A549 (cell line): ENCODE measurements at regions not wholly inside any gene's neighbourhood (a gene's known extent, or its start where the extent isn't known, plus 50 kb on each side); places are given as distances from the start of the nearest gene placed in this dataset.

Experiments
- ATAC-seq, 2 experiments: fragments of 200-7000 bp in 1 of 2; fragments of >200 bp in 1 of 2; cut with Nextera tagmentation in 1 of 2; cut with Tn5 transposase in 1 of 2; 3 replicates each; pipeline versions ENCODE4 v1.8.0 to v1.9.1; 2018 to 2020; ENCODE audit warnings: mild to moderate bottlenecking in 1 of 2, moderate library complexity in 1 of 2
- CTCF ChIA-PET: fragments of 300-600 bp; sonication (Branson Sonifier 250); formaldehyde crosslinking; extraction: SDS; loops from one replicate; lab custom pipeline; 2021; ENCODE audit warnings: antibody characterized with exemption, inconsistent platforms; lab: Yijun Ruan, JAX
- POLR2A ChIA-PET: fragments of 350-600 bp; formaldehyde crosslinking; extraction: SDS; loops from one replicate; lab custom pipeline; 2021; ENCODE audit warnings: antibody characterized with exemption, inconsistent platforms; lab: Yijun Ruan, JAX
- DNase-seq, 2 experiments: peaks; one replicate each; pipeline versions ENCODE4 v3.0.0 to v3.0.0-alpha.2; 2011 to 2016; ENCODE audit warnings: low read depth in 1 of 2, low spot score in 1 of 2
- FAIRE-seq: peaks from 2 replicates; lab custom pipeline; 2011; peaks lifted over from hg19 to GRCh38; lab: Jason Lieb, UNC
- H3K27ac ChIP-seq, 2 experiments: fragments of >200 bp; sonication (Bioruptor Twin); formaldehyde crosslinking; 3 replicates each; pipeline ENCODE4 v1.5.1; 2016 to 2017
- H3K4me1 ChIP-seq: fragments of >200 bp; sonication (Bioruptor Twin); formaldehyde crosslinking; 3 replicates; pipeline ENCODE4 v1.6.1; 2016
- H3K4me2 ChIP-seq: fragments of >200 bp; sonication (Bioruptor Twin); formaldehyde crosslinking; 3 replicates; pipeline ENCODE4 v1.6.1; 2016
- H3K4me3 ChIP-seq: fragments of >200 bp; sonication (Bioruptor Twin); formaldehyde crosslinking; 3 replicates; pipeline ENCODE4 v1.5.1; 2016
- H3K9me3 ChIP-seq: fragments of >200 bp; sonication (Bioruptor Twin); formaldehyde crosslinking; 3 replicates; pipeline ENCODE4 v1.6.1; 2016
- BHLHE40 ChIP-seq: IDR thresholded peaks from 2 replicates; pipeline ENCODE4 v1.6.1; 2012; ENCODE audit warnings: low read depth, low read length, inconsistent platforms
- CBX8 ChIP-seq: fragments of 200-600 bp; sonication (generic); IDR thresholded peaks from 2 replicates; pipeline ENCODE4 v1.6.1; 2016
- CHD2 ChIP-seq: fragments of 150-350 bp; IDR thresholded peaks from 2 replicates; pipeline ENCODE4 v1.6.1; 2014; ENCODE audit warnings: low read length; ENCODE audit not compliant: partially characterized antibody
- EHMT2 ChIP-seq: fragments of 200-600 bp; sonication (generic); IDR thresholded peaks from 2 replicates; pipeline ENCODE4 v1.6.1; 2016; ENCODE audit warnings: antibody characterized with exemption, low read depth, mild to moderate bottlenecking, moderate library complexity
- ESRRA ChIP-seq: fragments of 150-350 bp; IDR thresholded peaks from 2 replicates; pipeline ENCODE4 v1.6.1; 2014; ENCODE audit warnings: mild to moderate bottlenecking, low read length, borderline replicate concordance
- FOXS1 ChIP-seq: fragments of 250-450 bp; sonication (Bioruptor Pico); IDR thresholded peaks from 2 replicates; pipeline ENCODE4 v1.5.0; 2020; ENCODE audit warnings: mild to moderate bottlenecking, moderate library complexity
- GATA3 ChIP-seq: IDR thresholded peaks from 2 replicates; pipeline ENCODE4 v1.6.1; 2012; ENCODE audit warnings: borderline replicate concordance
- HEYL ChIP-seq: fragments of 250-450 bp; sonication (Bioruptor Pico); IDR thresholded peaks from 2 replicates; pipeline ENCODE4 v1.8.0; 2021; ENCODE audit warnings: mild to moderate bottlenecking, moderate library complexity
- HMGXB4 ChIP-seq: fragments of 250-450 bp; sonication (Bioruptor Pico); IDR thresholded peaks from 2 replicates; pipeline ENCODE4 v1.5.0; 2021; ENCODE audit warnings: mild to moderate bottlenecking, moderate library complexity, borderline replicate concordance
- HOXB5 ChIP-seq: fragments of 250-450 bp; sonication (Bioruptor Pico); IDR thresholded peaks from 2 replicates; pipeline ENCODE4 v1.5.0; 2020; ENCODE audit warnings: mild to moderate bottlenecking, moderate library complexity
- JUN ChIP-seq, 2 experiments: fragments of >200 bp; sonication (Bioruptor Twin); formaldehyde crosslinking; IDR thresholded peaks; 2 replicates in 1 of 2; 3 replicates in 1 of 2; pipeline ENCODE4 v1.6.1; 2016 to 2017
- MAFK ChIP-seq: fragments of 450-650 bp; IDR thresholded peaks from 2 replicates; pipeline ENCODE4 v1.6.1; 2014; ENCODE audit not compliant: partially characterized antibody
- MAZ ChIP-seq: fragments of 150-350 bp; IDR thresholded peaks from 2 replicates; pipeline ENCODE4 v1.6.1; 2014; ENCODE audit warnings: antibody characterized with exemption, low read depth, low read length, borderline replicate concordance
- RARB ChIP-seq: fragments of 250-450 bp; sonication (Bioruptor Pico); IDR thresholded peaks from 2 replicates; pipeline ENCODE4 v1.8.0; 2021; ENCODE audit warnings: mild to moderate bottlenecking, moderate library complexity
- RFX5 ChIP-seq: fragments of 450-650 bp; IDR thresholded peaks from 2 replicates; pipeline ENCODE4 v1.7.1; 2014; ENCODE audit warnings: antibody characterized with exemption, mild to moderate bottlenecking, moderate library complexity
- SREBF2 ChIP-seq: fragments of 450-650 bp; IDR thresholded peaks from 2 replicates; pipeline ENCODE4 v1.6.1; 2014; ENCODE audit warnings: mild to moderate bottlenecking, moderate library complexity
- TP53 ChIP-seq: fragments of 250-450 bp; sonication (Bioruptor Pico); IDR thresholded peaks from 2 replicates; pipeline ENCODE4 v1.5.0; 2021; ENCODE audit warnings: mild to moderate bottlenecking, moderate library complexity
- ZC3H11A ChIP-seq: fragments of 450-650 bp; IDR thresholded peaks from 2 replicates; pipeline ENCODE4 v1.6.1; 2014; ENCODE audit warnings: antibody characterized with exemption, mild to moderate bottlenecking
- WGBS: methylation state at CpG from one replicate; pipeline ENCODE4 v1.1.6; 2017; ENCODE audit errors: missing lambda C conversion rate; 5-methylcytosine and 5-hydroxymethylcytosine counted together
- TF ChIP-seq, protein P1 (sequence below): IDR thresholded peaks from 2 replicates; pipeline ENCODE4 v1.6.1; 2012
- TF ChIP-seq, protein P2 (sequence below): fragments of >200 bp; sonication (Bioruptor Twin); formaldehyde crosslinking; IDR thresholded peaks from 2 replicates; pipeline ENCODE4 v1.6.1; 2016
- TF ChIP-seq, protein P3 (sequence below): IDR thresholded peaks from 2 replicates; pipeline ENCODE4 v1.6.1; 2012

GRCh38 chr14:66105815-66106214, 380.4 kb upstream of the CCDC196 start (continued):
- TF ChIP-seq CHD2, result no peak
- TF ChIP-seq TP53 (CRISPR knock-in tag), result no peak
- no peak for TF ChIP-seq FOXS1

DNA sequence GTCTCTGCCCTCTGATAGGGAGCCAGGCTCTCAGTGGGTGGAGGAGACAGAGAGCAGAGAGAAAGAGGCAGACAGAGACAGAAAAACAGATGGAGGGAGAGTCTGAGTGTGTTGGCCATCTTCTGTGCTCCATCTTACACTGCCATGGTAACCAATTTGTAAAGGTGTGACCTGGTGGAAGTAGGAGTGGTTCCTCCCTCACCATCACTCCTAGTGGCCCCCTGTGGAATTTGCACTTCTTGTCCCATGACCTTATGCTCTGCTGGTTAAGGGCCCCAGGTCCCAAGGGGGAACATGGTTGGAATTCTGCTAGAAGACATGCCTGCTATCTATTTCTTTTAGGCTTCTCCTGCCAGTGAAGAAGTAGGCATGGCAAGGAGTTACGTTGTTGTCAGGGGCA, 376.7 kb upstream of the CCDC196 start:
- DNase-seq, result no peak
- no peak for TF ChIP-seq RARB (CRISPR knock-in tag)
- no peak for TF ChIP-seq RFX5
- TF ChIP-seq TP53 (CRISPR knock-in tag), result no peak
- TF ChIP-seq, protein P1, sequence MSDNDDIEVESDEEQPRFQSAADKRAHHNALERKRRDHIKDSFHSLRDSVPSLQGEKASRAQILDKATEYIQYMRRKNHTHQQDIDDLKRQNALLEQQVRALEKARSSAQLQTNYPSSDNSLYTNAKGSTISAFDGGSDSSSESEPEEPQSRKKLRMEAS, result no peak
- no peak for TF ChIP-seq SREBF2
- TF ChIP-seq HEYL (CRISPR knock-in tag), result no peak
- TF ChIP-seq ESRRA, result no peak
- no peak for TF ChIP-seq EHMT2
- no peak for TF ChIP-seq GATA3
- TF ChIP-seq JUN (IDR thresholded peaks at IDR 0.05), result no peak
- TF ChIP-seq ZC3H11A, result no peak
- no peak for TF ChIP-seq MAZ
- TF ChIP-seq, protein P2, sequence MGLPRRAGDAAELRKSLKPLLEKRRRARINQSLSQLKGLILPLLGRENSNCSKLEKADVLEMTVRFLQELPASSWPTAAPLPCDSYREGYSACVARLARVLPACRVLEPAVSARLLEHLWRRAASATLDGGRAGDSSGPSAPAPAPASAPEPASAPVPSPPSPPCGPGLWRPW, result no peak
- no peak for TF ChIP-seq MAFK
- TF ChIP-seq CHD2, result no peak
- TF ChIP-seq, protein P3, sequence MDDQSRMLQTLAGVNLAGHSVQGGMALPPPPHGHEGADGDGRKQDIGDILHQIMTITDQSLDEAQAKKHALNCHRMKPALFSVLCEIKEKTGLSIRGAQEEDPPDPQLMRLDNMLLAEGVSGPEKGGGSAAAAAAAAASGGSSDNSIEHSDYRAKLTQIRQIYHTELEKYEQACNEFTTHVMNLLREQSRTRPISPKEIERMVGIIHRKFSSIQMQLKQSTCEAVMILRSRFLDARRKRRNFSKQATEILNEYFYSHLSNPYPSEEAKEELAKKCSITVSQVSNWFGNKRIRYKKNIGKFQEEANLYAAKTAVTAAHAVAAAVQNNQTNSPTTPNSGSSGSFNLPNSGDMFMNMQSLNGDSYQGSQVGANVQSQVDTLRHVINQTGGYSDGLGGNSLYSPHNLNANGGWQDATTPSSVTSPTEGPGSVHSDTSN, result no peak
- no peaks in the 10 kb centered on the region for H3K9me3 ChIP-seq
- ATAC-seq, result peak in 1 of 2 experiments; percentile 51; a peak in 1 of 6 replicates
- H3K27ac ChIP-seq, result no peak overlapping the region
- FAIRE-seq, result no peak
- POLR2A ChIA-PET, result no interaction called here
- 13% methylated on average over 1 of the region's 1 CpG for WGBS
- no peak overlapping the region for H3K4me3 ChIP-seq
- no peak overlapping the region for H3K4me2 ChIP-seq
- CTCF ChIA-PET, result no interaction called here
- H3K4me1 ChIP-seq, result no peaks in the 10 kb centered on the region

DNA sequence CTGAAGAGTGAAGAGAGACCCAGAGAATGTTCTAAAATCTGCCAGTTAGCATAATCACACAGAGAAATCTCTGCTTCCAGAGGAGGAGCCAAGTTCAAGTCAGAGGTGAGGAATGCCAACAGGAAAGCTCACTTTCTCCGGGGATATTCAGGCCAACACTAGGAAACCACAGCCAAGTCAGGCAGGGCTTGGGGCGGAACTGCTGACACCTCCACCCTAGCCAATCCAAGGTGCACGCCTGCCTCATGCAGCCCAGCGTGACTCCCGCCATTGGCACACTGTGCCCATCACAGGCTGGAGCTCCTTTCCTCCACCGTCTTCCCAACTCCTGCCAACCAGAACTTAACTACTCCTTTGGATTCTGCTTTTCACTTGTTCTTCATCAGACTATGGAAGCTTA, 374.3 kb upstream of the CCDC196 start:
- WGBS, result 43% methylated on average over 6 of the region's 6 CpGs

More for the DNA sequence above, 374.3 kb upstream of the CCDC196 start:
- no peak for FAIRE-seq
- ChIA-PET CTCF (no interaction called here), POLR2A (no interaction called here)
- ATAC-seq, result no peak
- H3K4me2 ChIP-seq, result no peak overlapping the region
- H3K4me3 ChIP-seq, result no peak overlapping the region
- no peaks in the 10 kb centered on the region for H3K4me1 ChIP-seq
- H3K9me3 ChIP-seq, result no peaks in the 10 kb centered on the region
- H3K27ac ChIP-seq, result no peak overlapping the region
- TF ChIP-seq GATA3 (no peak), BHLHE40 (no peak), TP53 (CRISPR knock-in tag) (no peak), HOXB5 (no peak), HMGXB4 (CRISPR knock-in tag) (no peak), FOXS1 (no peak), ZC3H11A (no peak), CBX8 (no peak)
- DNase-seq, result no peak
